Hepatocyte (in vitro differentiated cells): ENCODE measurements at regions not wholly inside any gene's neighbourhood (a gene's known extent, or its start where the extent isn't known, plus 50 kb on each side); places are given as distances from the start of the nearest gene placed in this dataset.

ENCODE experiments used
- EZH2 ChIP-seq: fragments of 200-600 bp; sonication (generic); IDR thresholded peaks from 2 replicates; pipeline ENCODE4 v1.6.1; 2016; ENCODE audit warnings: antibody characterized with exemption, mild to moderate bottlenecking, borderline replicate concordance
- EZH2phosphoT487 ChIP-seq: fragments of 200-600 bp; sonication (generic); IDR thresholded peaks from one replicate; pipeline ENCODE4 v1.6.1; 2018; ENCODE audit warnings: antibody characterized with exemption, mild to moderate bottlenecking, low read depth, moderate library complexity; ENCODE audit not compliant: unreplicated experiment, severe bottlenecking
- TF ChIP-seq, protein P1 (sequence below): fragments of 200-600 bp; sonication (generic); IDR thresholded peaks from 2 replicates; pipeline ENCODE4 v1.5.1; 2016; ENCODE audit warnings: antibody characterized with exemption, mild to moderate bottlenecking; ENCODE audit not compliant: poor library complexity

DNA sequence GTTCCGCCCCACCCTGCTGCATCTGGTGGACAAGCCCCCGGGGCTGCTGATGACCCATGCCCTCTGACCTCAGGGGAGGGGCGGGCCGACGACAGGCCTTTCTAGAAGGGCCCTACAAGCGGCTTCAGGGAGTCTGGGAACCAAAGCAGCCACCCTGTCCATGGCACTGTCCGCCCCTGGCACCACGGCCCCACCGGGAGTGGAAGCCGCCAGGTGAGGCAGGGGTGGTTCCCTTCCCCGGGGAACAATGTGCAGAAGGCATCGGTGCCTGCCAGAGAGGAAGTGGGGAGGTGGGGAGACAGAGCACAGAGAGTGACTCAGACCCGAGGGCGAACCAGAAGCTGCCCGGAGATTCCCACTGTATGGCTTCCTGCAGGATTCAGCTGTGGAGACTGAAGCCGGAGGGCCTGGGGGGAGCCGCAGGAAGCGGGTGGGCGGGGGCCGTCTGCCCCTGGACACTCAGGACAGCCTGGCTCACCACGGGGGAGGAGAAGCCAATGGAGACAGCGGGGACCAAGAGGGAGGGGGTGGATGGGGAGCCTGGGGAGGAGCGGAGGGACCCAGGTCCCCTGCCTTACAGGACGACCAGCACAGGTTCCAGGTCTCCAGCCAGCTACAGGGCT is 134.0 kb downstream of the TPRA1 start:
- TF ChIP-seq EZH2: peak; percentile 36
- TF ChIP-seq, protein P1, sequence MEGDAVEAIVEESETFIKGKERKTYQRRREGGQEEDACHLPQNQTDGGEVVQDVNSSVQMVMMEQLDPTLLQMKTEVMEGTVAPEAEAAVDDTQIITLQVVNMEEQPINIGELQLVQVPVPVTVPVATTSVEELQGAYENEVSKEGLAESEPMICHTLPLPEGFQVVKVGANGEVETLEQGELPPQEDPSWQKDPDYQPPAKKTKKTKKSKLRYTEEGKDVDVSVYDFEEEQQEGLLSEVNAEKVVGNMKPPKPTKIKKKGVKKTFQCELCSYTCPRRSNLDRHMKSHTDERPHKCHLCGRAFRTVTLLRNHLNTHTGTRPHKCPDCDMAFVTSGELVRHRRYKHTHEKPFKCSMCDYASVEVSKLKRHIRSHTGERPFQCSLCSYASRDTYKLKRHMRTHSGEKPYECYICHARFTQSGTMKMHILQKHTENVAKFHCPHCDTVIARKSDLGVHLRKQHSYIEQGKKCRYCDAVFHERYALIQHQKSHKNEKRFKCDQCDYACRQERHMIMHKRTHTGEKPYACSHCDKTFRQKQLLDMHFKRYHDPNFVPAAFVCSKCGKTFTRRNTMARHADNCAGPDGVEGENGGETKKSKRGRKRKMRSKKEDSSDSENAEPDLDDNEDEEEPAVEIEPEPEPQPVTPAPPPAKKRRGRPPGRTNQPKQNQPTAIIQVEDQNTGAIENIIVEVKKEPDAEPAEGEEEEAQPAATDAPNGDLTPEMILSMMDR: no peak
- TF ChIP-seq EZH2phosphoT487: no peak
